Stimulated activated CD4-positive, alpha-beta T cell treated with anti-CD3 and anti-CD28 coated beads, Interleukin-2, amount 100 ng/mL, for 48 hours (primary cell): ENCODE measurements at regions not wholly inside any gene's neighbourhood (a gene's known extent, or its start where the extent isn't known, plus 50 kb on each side); places are given as distances from the start of the nearest gene placed in this dataset.

Experiments
- DNase-seq, 2 donors: peaks; one replicate each; pipeline ENCODE4 v3.0.0-alpha.2; 2020

GRCh38 chr11:119904531-119905035, 175.6 kb upstream of the NECTIN1 start:
- no peak for DNase-seq

DNA sequence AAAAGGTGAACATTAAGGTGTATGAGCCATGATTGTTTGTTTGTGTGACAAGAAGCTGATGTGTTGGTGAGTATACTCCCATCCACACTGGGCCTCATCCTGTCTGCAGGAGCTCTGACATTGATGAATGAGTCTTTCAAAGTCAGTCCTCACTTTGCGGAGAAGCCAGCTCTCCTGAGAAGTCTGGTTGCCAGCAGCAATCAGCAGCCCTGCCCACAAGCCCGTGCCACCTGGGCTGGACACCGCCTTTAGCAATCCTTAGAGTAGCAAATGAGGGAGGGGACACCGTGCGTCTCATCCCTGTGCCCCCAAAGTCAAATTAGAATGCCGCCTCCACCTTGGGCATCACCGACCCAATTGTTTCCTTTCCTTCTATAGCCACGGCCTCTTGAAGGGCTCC, 174.8 kb upstream of the NECTIN1 start:
- no peak for DNase-seq

DNA sequence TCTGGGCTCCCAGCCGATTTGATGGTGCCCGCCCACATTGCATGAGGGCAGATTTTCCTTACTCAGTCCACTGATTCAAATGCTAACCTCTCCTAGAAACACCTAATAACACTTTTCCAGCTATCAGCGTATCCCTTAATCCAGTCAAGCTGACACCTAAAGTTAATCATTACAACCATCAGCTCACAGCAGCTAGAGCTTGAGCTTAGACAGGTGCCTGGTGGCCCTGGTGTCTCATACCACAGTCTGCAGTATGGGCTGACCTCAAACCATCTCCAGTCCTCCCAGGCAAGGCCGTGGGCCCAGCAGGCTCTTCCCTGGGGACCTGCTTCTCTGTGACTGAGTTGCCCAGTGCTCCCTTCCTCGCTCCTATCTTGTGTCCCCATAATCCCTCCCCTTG, 174.4 kb upstream of the NECTIN1 start:
- DNase-seq, result no peak

- no peak for DNase-seq
These were observed 173.7 kb upstream of the NECTIN1 start for GRCh38 chr11:119902656-119903231.

DNA sequence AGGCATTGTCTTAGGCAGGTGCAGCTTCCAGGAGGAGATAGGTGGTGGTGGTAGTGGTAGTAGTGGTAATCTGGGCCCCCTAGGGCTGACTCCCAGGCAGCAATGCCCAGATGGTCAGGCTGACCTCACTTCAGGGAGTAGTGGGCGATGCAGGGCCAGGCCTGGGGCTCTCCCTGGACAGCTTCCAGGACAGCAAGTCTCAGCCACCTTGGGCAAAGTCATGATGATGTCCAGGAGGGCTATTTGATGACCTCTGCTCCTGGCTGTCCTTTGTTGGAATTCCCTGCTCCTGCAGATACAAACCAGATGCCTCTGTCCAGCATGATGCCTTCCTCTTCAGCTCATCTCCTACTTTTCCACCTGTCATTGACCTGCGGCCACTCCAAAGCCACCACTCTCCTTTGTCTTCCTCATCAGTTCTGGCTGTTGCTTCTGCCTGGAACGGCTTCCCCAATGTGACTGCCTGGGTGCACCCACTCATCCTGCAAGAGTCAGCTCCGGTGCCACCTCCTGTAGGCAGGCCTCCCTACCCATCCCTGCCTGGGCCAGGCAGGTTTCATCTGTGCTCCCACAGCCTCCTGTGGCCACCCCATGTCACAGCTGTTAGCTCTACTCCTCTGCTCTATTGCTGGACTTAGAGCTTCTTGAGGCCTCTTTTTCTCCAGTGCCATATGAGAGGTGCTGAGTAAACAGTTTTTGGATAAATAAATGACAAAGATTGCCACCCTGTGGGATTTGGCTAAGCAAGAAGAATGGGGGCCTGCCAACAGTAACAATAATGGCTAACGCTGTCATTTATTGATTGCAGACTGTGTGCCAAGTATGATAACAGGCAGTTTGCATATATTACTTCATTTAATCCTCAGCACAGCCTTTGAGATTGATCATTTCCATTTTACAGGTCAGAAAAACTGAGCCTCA, 172.9 kb upstream of the NECTIN1 start:
- DNase-seq, result no peak

DNA sequence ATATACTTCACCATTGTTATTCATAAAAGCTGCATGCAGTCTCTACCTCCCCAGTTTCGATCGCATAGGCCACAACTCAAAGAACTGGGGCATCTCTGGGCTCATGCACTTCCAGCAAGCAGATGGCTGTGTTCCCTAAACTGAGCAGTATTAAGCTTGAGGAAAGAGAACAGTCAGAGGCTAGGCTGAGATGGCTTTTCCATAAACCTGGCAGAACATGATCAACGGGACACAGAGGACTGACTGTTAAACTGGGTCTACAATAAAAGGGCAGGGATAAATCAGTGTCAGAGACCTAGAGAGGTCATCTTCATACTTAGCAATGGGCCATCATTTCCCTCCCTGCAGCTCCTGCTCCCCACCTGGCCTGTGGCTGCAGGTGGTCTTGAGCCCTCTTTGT, 171.0 kb upstream of the NECTIN1 start:
- no peak for DNase-seq

GRCh38 chr11:119897576-119897975, 168.6 kb upstream of the NECTIN1 start:
- no peak for DNase-seq

DNA sequence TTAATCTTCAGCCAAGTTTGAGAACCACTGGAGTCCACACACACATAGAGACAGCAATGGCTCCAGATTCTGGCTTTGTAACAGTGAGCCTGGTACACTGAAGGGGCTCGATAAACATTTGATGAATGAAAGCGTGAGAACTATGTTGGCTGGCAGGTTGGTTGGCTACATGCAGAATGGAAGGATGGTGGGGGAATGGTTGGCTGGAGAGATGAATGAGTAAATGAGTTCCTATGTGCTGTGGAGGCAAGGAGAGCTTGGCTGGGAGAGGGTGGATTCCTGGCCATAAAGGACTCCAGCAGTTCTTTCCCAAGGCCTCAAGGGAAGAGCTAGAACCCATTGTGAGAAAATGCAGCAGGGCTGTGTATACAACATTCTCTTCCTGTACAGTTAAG, 168.0 kb upstream of the NECTIN1 start:
- DNase-seq, result no peak

DNA sequence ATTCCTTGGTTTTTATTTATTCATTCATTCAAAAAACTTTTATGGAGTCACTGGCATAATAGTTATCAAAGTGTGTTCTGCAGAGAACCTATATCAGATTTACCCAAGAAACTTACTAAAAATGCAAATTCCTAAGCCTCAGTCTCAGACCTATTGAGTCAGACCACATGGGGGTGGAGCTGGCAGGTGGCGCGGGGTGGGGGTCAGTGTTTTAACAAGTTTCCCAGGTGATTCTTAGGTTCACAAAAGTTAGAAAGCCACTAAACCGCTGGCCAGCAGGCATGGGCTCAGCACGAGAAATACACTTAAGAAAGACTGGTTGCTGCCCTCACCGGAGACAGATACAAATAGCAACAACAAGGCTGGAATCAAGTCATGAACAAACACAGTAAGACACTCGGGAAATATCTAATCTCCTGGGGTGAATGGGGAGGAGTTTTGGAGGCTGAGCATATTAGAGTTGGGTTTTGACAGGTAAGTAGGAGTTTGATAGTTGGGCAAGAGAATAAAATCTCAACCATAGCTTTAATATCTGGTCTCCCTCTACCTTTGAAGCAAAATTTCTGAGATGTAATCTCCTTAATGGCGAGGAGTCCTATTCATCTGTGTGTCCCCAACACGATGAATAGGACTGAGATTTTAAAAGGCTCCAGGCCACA, 167.5 kb upstream of the NECTIN1 start:
- no peak for DNase-seq

- no peak for DNase-seq
These were observed 167.0 kb upstream of the NECTIN1 start for GRCh38 chr11:119895981-119896380.

GRCh38 chr11:119894916-119895315, 165.9 kb upstream of the NECTIN1 start:
- DNase-seq, result no peak

- DNase-seq, result no peak
These were observed 163.4 kb upstream of the NECTIN1 start for GRCh38 chr11:119892311-119892808.

DNA sequence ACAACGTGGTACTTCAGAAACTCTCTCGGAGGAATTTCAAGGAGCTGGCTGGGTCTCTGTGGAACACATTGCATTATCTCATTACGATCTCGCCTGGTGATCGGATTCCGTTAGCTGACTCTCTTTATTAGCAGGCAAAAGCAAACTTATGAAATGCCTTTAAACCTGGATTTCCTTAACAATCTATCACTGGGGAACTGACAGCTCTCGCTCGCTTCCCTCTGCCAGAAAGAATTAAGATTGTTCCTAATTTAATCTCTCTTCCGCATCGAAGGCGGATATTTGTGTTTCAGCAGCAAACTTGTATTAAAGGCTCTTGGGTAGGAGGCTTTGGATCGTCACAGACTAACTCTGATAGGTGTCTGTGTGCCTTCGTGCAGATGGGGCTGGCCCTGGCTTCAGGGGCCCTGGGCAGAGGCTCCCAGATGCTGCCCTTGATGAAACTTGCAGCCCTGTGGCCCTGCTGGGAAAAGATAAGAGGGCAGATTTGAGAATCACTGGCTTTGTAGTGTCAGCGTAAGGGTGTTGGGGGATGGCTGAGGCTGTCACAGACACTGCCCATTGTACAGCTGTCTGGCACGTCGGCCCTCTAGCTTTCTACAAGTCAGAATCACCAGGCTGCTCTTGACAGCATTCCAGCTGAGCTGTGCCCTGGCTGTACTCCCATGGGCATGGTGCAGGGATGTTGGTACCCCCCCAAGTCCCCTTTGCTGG, 162.2 kb upstream of the NECTIN1 start:
- DNase-seq, result no peak

DNA sequence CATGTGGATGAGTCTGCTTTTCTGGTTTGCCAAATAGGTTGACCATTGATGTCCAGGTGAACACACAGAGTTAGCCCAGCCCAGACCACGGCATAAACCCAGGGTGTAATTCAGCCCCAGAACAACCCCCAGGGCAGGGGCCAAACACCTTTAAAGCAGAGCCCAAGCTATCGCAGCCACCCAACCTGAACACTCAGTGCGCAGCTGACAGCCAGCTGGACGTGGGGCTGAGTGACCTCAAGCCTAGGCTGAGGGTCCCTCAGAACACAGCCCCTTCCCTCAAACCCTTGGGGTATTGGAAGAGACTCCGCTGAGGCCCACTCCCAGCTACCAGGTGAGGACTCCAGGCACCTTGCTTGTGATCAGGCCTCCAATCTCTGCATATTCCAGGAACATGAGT, 161.5 kb upstream of the NECTIN1 start:
- DNase-seq, result no peak

- no peak for DNase-seq
These were observed 160.8 kb upstream of the NECTIN1 start for GRCh38 chr11:119889728-119890280.

GRCh38 chr11:119889111-119889510, 160.1 kb upstream of the NECTIN1 start:
- DNase-seq, result no peak

DNA sequence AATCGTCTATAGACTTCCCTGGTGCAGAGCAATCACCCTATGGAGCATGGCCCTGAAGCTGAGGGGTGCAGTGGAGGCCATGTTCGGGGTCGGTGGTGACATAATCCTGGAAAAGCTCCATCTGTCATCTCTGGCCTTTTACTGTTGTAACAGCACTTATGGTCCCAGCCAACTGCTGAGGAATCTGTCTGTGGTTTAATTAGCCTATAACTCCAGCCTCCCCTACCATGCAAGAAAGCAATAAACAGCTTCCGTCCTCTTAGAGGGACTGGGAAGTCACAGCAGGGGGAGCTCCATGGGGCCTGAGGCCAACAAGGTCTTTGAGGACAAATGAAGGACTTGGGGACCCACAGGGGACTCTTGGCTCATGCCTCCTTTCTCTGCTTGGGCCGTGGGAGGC, 159.1 kb upstream of the NECTIN1 start:
- no peak for DNase-seq

GRCh38 chr11:119886667-119887230, 157.7 kb upstream of the NECTIN1 start:
- DNase-seq, result no peak

GRCh38 chr11:119885861-119886567, 157.0 kb upstream of the NECTIN1 start:
- DNase-seq, result no peak

GRCh38 chr11:119885067-119885466, 156.1 kb upstream of the NECTIN1 start:
- DNase-seq, result no peak

GRCh38 chr11:119882316-119882715, 153.3 kb upstream of the NECTIN1 start:
- DNase-seq, result no peak

DNA sequence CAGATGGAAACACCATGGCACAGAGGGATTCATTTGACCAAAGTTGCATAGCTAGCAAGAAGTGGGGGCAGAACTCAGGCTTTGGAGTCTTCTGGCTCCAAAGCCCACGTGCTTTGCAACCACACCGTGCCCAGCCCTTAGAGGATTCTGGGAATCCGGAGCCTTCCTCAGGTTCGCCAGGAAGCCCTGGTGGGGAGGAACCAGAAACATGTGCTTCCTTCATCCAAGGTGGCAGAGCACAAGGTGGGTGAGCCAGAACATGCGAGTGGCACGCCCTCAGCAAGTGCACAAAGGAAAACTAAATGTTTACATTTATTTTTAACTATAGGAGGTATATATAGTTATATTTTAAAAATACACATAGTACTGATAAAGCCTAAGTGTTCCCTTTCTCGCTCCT, 151.9 kb upstream of the NECTIN1 start:
- DNase-seq, result no peak
